ENCODE measurements at regions not wholly inside any gene's neighbourhood (a gene's known extent, or its start where the extent isn't known, plus 50 kb on each side); places are given as distances from the start of the nearest gene placed in this dataset.

GRCh38 chr11:95500466-95500865 lies 269.5 kb upstream of the SESN3 start:
- in situ Hi-C loops (cut with MboI; ENCODE audit: low sequenced_read_pairs): no loop called here
- Histone ChIP-seq H2BK120ac (ENCODE audit: low read depth, low read length) (no peak overlapping the region), H2BK5ac (ENCODE audit: low read depth, low read length, poor library complexity, severe bottlenecking) (no peak overlapping the region), H3K9me1 (ENCODE audit: insufficient read depth, low read length) (no peaks in the 10 kb centered on the region), H3K56ac (ENCODE audit: extremely low read depth, insufficient read depth, low read length) (no peak overlapping the region), H3K18ac (ENCODE audit: low read depth, low read length) (no peak overlapping the region), H4K91ac (ENCODE audit: insufficient read depth, low read depth, low read length) (no peak overlapping the region), H3K36me3 (ENCODE audit: control insufficient read depth, insufficient read depth, low read length) (no peaks in the 10 kb centered on the region), H3K14ac (replicated peaks; ENCODE audit: low read depth, low read length) (no peak overlapping the region), H2AK9ac (replicated peaks; ENCODE audit: low read depth, low read length, poor library complexity) (no peak overlapping the region), H4K8ac (ENCODE audit: low read depth in 2 of 2, low read length in 2 of 2) (no peak overlapping the region), H2AK5ac (ENCODE audit: low read depth, low read length) (no peak overlapping the region), H2AFZ (replicated peaks; ENCODE audit: low read length, poor library complexity) (no peak overlapping the region), H3K23ac (ENCODE audit: low read depth, low read length) (no peak overlapping the region), H3K9ac (ENCODE audit: low read depth, low read length) (no peak overlapping the region), H3K79me1 (ENCODE audit: low read depth in 1 of 2, low read length in 2 of 2) (no peaks in the 10 kb centered on the region), H2BK20ac (ENCODE audit: low read depth, low read length) (no peak overlapping the region), H3K4me3 (ENCODE audit: insufficient read depth, low read depth, low read length) (no peak overlapping the region), H4K20me1 (ENCODE audit: insufficient read depth, low read length) (no peaks in the 10 kb centered on the region), H3K27ac (ENCODE audit: insufficient read depth, low read length) (no peak overlapping the region), H2BK15ac (ENCODE audit: low read depth, low read length) (no peak overlapping the region), H3K4ac (ENCODE audit: low read depth, low read length) (no peak overlapping the region), H3K4me2 (ENCODE audit: low read depth, low read length) (no peak overlapping the region), H3K9me3 (ENCODE audit: control insufficient read depth, insufficient read depth, low read length) (no peaks in the 10 kb centered on the region; the same call in 1 of the 2 replicates), H3K4me1 (ENCODE audit: control insufficient read depth, insufficient read depth, low read length) (no peaks in the 10 kb centered on the region; the same call in 1 of the 2 replicates), H3K27me3 (ENCODE audit: control insufficient read depth, insufficient read depth, low read length) (peaks cover 8% of the 10 kb centered on the region), H4K5ac (ENCODE audit: low read depth, low read length) (no peak overlapping the region)
- POLR2A ChIA-PET (ENCODE audit: unreplicated experiment): no interaction called here
- no peak for TF ChIP-seq FOS (IDR thresholded peaks at IDR 0.05; ENCODE audit: low read depth, low read length)
- no peak for TF ChIP-seq ELK1 (IDR thresholded peaks at IDR 0.05; ENCODE audit: borderline replicate concordance, low read depth, low read length)
- TF ChIP-seq MAFK (IDR thresholded peaks at IDR 0.05; ENCODE audit: low read depth, low read length): no peak
- no peak for TF ChIP-seq BHLHE40 (IDR thresholded peaks at IDR 0.05; ENCODE audit: low read depth, low read length)
- TF ChIP-seq NFE2L2 (IDR thresholded peaks at IDR 0.05; ENCODE audit: low read depth, low read length): no peak
- BruUV-seq (replicated peaks): no TSS peak
- no CpG with 5 or more reads among the region's 1 CpG for WGBS, 2 experiments (ENCODE audit: extremely low coverage in 2 of 2, insufficient read length in 1 of 2)
- dilution Hi-C loops (cut with HindIII; ENCODE audit: low sequenced_read_pairs, unreplicated experiment): no loop called here
- intact Hi-C loops (cut with micrococcal nuclease): no loop called here
- no peak for DNase-seq
- no peak for ATAC-seq (ENCODE audit: low read depth)
- CTCF ChIA-PET: no interaction called here

Data from IMR-90 (cell line).